GM21576 (cell line): ENCODE measurements at regions not wholly inside any gene's neighbourhood (a gene's known extent, or its start where the extent isn't known, plus 50 kb on each side); places are given as distances from the start of the nearest gene placed in this dataset.
"Not testable (repeated sequence)": the region's sequence is repeated elsewhere in the genome, so short reads cannot be mapped to it uniquely, and the experiment has no call there.

Experiments used
- ATAC-seq: cut with Tn5 transposase; IDR thresholded peaks from one replicate; pipeline ENCODE4 v1.9.1; 2021; ENCODE audit warnings: mild to moderate bottlenecking, moderate library complexity; ENCODE audit not compliant: unreplicated experiment

DNA sequence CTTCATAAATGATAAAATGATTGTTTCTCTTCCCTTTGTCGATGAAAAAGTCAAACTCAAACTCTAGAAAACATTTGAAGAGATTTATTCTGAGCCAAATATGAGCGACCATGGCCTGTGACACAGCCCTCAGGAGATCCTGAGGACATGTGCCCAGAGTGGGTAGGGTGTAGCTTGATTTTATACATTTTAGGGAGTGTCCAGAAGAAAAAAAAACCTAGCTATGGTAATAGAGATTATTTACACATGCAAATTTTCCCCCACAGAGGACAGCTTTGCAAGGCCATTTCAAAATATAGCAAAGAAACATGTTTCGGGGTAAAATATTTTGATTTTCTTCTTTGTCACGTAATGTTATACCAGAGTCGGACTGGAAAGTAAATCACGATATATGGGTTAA, 92.4 kb upstream of the TRIB2 start:
- ATAC-seq = no peak

DNA sequence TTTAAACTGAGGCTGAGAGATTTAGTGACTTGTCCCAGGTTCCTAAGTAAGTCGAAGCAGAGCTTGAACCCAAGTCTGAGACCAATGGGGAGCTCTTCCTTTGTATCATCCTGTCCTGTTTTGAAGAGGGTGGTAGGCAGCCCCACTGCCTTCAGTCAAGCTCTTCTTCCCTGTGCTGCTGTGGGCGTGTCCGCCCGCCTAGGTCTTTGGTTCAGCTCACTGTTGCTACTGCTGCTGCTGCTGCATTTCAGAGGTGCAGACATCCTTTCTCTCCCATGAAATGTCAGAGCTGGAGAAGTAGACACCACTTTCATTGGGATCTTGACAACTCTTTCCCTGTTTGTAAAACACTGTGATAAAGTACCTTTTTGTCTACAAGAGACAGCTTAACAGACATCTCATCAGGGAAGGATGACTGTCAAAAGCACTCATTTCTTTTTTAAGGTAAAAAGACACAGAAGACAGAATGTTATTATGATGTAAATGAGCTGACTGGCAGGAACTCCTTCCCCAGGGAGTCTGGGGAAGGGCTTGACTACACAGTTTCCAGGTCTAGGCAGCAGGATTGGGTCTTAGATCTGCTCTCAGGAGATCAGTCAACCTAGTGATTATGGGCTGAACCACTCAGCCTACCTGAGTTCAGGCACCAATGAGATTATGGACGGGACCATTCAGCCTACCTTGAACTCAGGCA, 91.7 kb upstream of the TRIB2 start:
- no peak for ATAC-seq

- not testable (repeated sequence) for ATAC-seq
Measured at GRCh38 chr2:12628541-12628940, 88.2 kb upstream of the TRIB2 start.

GRCh38 chr2:12636837-12637581, 79.7 kb upstream of the TRIB2 start:
- ATAC-seq = no peak

GRCh38 chr2:12637754-12638153, 79.0 kb upstream of the TRIB2 start:
- no peak for ATAC-seq

DNA sequence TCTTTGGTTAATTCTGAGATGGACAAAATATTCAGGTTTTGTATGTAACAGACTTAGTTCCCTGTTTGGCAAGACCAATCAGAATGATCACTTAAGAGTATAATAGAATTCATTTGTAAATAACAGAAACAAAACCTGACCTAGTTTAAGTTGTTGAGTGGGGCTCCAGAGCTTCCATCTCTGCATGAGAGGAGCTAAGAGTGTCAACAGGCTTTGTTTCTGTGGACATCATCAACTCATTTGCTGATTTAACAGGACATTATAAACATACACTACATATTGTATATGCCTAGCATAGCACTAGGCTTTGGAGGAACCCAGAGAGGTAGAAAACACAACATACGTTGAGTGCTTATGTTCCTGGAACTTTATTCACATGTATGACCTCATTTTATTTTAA, 75.3 kb upstream of the TRIB2 start:
- ATAC-seq = no peak

DNA sequence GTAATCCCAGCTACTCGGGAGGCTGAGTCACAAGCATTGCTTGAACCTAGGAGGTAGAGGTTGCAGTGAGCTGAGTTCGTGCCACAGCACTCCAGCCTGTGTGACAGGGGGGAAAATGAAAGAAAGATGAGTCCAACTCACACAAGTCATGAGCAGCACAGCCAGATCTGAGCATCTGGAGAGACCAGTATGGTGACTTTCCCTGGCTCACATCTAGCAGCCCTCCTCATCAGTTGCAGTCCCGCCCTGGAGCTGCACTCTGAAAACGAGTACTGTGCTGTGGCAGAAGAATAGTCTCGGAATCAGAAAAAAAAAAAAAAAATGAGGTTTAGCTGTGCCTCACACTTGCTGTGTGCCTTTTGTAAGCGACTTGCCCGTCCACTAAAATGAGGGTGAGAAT, 74.4 kb upstream of the TRIB2 start:
- no peak for ATAC-seq

DNA sequence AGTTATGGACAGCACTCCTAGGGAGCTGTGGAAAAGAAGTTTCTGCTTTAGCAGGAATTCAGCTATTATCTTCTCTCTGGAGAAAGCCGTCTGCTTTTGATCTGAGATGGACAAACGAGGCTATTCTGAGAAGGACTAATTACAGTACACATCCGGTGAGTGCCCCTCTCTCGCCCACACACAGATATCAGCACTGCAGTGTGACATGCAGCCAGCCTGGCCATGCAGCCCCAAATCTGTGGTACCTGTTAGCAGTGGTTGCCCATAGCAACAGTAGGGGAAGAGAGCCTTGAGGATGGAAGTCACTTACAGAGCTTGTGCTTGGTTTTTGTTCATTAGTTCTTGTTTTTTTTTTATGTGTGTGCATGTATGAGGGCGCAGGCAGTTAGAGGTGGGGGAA, 73.9 kb upstream of the TRIB2 start:
- ATAC-seq = no peak

GRCh38 chr2:12649602-12650400, 66.9 kb upstream of the TRIB2 start:
- ATAC-seq = no peak

DNA sequence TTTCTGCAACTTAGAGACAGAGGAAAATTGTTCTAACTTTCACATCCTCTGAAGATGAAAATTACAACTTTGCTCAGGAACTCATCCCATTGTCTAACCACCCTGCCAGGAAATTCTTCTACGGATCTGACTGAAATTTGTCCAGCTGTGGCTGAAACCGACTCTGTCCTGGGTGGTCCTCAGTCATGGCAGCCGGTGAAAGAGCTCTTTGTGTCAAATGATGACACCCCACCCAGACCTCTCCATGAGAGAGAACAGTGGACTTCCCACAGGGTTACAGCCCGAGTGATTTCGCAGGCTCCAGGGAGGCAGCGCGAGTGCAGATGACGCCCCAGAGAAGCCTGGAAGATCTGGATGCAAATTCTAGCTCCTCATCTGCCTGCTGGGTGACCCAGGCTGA, 65.1 kb upstream of the TRIB2 start:
- no peak for ATAC-seq

DNA sequence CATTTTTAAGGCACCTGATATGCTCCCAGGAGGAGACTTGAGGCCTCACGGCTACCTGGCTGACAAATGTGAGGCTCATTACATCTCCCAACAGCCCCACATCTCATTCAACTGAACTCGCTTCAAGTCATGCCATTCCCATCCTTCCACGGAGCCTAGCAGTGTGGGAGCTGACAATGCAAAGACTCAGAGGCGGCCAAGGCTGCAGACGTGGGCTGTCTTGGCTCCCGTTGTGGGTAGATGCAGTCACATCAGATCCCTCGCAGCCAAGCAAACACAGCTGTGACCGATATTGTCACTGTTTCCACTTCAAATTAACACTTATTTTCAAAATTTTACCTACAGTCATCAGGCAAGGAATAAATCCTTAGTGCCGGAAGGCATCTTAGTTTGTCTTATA, 64.0 kb upstream of the TRIB2 start:
- no peak for ATAC-seq

DNA sequence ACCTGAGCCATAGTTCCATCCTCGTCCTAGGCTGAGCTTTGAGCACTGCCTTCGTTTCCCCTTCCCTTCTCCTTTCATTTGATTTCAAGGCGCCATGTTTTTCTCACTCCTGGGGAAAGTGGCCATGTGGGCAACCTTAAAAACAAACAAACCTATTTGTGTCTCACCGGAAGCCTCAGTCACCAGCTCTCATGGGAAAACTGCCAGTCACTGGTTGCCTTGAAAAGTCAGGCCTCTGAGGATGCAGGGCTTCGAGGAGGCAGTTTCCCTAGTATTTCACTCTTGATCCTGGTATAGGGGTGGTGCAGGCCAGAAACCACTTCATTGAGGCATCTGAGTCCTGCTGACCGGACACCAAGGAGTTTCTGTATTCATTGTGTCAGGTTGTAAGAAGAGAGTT, 59.2 kb upstream of the TRIB2 start:
- no peak for ATAC-seq

- no peak for ATAC-seq
Measured at GRCh38 chr2:12658310-12658945, 58.3 kb upstream of the TRIB2 start.

GRCh38 chr2:12661489-12661888, 55.2 kb upstream of the TRIB2 start:
- ATAC-seq = no peak

GRCh38 chr2:12663306-12664037, 53.3 kb upstream of the TRIB2 start:
- ATAC-seq = no peak

DNA sequence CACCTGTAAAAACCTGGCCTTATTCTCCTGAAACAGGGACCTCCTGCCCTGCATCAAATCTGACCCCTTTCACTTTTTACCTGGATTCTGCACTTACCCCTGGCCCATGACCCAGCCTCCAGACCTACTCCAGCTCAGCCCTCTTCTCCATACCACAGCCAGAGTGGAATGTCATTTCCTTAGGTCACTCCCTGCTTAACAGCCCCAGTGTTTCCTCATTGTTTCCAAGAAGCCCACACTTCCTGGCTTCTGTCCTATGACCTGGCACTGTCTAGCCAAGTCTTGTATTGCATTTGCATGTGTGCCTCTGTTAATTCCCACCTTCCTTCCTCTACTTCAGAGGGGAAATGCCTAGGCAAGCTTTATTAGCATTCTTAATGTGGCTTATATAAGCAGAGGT, 51.4 kb upstream of the TRIB2 start:
- ATAC-seq = no peak

GRCh38 chr2:12666445-12666844, 50.3 kb upstream of the TRIB2 start:
- ATAC-seq = no peak
